ENCODE measurements at regions not wholly inside any gene's neighbourhood (a gene's known extent, or its start where the extent isn't known, plus 50 kb on each side); places are given as distances from the start of the nearest gene placed in this dataset.
A peak's percentile ranks its signal among the peaks of the same experiment; 100 is the strongest.

GRCh38 chr2:219908538-219908937, 281.1 kb downstream of the SLC4A3 start:
- no peak overlapping the region for H3K4me3 Mint-ChIP-seq
- H3K36me3 Mint-ChIP-seq, result no peaks in the 10 kb centered on the region
- H3K27ac Mint-ChIP-seq, result no peak overlapping the region
- no peaks in the 10 kb centered on the region for H3K4me1 Mint-ChIP-seq
- H3K9me3 Mint-ChIP-seq, result no peaks in the 10 kb centered on the region
- DNase-seq (ENCODE audit: low spot score in 2 of 2) (no peak), ATAC-seq (peak; percentile 23)

DNA sequence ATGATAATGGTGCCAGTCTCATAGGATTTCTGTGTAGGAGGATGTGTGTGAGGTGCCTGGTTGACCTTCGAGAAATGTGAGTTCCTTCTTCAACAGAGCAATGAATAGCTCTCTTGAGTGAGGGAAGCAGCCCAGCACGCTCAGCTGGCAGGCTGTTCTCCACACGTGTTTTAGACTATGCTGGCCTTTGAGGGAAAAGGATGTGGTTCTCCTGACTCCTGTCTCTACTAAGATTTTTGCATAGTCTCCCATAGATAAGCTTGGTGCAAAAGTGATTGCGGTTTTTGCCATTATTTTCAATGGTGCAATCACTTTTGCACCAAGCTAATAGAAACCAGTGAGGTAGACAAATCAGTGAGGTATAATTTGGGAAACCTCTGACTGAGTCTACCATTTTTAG, 284.1 kb downstream of the SLC4A3 start:
- Mint-ChIP-seq H3K36me3 (no peaks in the 10 kb centered on the region), H3K9me3 (no peaks in the 10 kb centered on the region), H3K27ac (no peak overlapping the region), H3K4me1 (no peaks in the 10 kb centered on the region), H3K4me3 (no peak overlapping the region)
- no peak for DNase-seq (ENCODE audit: low spot score in 2 of 2)
- no peak for ATAC-seq

DNA sequence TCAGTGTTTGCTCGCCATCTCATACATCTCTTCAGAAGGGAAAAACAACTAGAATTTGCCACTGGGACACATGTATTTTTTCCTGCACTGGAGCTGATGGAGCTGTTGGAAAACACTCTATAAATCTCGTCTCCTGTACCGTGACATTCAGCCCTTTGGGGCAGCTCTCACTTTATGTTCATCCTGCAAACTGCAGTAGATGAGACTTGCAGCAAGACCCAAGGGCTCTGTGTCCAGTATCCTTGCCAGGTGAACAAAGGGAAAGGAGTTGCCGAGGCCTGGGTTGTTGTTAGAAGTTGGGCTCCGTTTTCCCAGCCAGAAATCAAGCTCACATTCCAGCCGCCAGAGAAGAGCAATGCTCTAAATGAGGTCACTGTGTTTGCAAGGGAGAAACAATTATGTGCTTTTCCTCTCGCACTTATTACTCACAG, 285.1 kb downstream of the SLC4A3 start:
- H3K4me3 Mint-ChIP-seq, result no peak overlapping the region
- H3K9me3 Mint-ChIP-seq, result no peaks in the 10 kb centered on the region
- no peak for ATAC-seq
- H3K36me3 Mint-ChIP-seq, result no peaks in the 10 kb centered on the region
- H3K27ac Mint-ChIP-seq, result no peak overlapping the region
- no peaks in the 10 kb centered on the region for H3K4me1 Mint-ChIP-seq
- DNase-seq (ENCODE audit: low spot score in 2 of 2), result no peak

- H3K36me3 Mint-ChIP-seq, result no peaks in the 10 kb centered on the region
- no peak overlapping the region for H3K4me3 Mint-ChIP-seq
- H3K27ac Mint-ChIP-seq, result no peak overlapping the region
- H3K4me1 Mint-ChIP-seq, result no peaks in the 10 kb centered on the region
- no peaks in the 10 kb centered on the region for H3K9me3 Mint-ChIP-seq
- ATAC-seq (peak; percentile 8), DNase-seq (ENCODE audit: low spot score in 2 of 2) (no peak)
Observed at GRCh38 chr2:219914577-219914976, 287.1 kb downstream of the SLC4A3 start.

DNA sequence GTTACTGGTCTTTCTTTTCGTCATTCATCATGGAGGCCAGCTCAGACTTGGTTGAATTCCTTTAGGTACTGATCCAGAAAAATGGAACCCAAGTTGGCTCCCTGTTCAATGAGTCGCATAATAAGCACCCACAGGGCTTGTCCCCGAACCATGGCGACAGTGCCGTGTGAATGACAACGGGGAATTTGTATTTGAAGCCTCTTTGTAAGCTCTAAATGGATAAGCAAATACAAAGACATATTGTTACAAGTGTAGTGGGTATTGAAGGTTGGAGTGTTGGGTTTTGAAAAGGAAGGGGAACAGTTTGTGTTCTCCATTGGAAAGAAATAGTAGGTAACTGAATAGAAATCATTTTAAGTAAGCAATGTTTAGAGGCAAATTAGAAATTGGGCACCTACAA, 288.9 kb downstream of the SLC4A3 start:
- H3K4me3 Mint-ChIP-seq, result no peak overlapping the region
- no peaks in the 10 kb centered on the region for H3K4me1 Mint-ChIP-seq
- no peaks in the 10 kb centered on the region for H3K36me3 Mint-ChIP-seq
- DNase-seq (ENCODE audit: low spot score in 2 of 2) (no peak), ATAC-seq (no peak)
- no peak overlapping the region for H3K27ac Mint-ChIP-seq
- H3K9me3 Mint-ChIP-seq, result no peaks in the 10 kb centered on the region

DNA sequence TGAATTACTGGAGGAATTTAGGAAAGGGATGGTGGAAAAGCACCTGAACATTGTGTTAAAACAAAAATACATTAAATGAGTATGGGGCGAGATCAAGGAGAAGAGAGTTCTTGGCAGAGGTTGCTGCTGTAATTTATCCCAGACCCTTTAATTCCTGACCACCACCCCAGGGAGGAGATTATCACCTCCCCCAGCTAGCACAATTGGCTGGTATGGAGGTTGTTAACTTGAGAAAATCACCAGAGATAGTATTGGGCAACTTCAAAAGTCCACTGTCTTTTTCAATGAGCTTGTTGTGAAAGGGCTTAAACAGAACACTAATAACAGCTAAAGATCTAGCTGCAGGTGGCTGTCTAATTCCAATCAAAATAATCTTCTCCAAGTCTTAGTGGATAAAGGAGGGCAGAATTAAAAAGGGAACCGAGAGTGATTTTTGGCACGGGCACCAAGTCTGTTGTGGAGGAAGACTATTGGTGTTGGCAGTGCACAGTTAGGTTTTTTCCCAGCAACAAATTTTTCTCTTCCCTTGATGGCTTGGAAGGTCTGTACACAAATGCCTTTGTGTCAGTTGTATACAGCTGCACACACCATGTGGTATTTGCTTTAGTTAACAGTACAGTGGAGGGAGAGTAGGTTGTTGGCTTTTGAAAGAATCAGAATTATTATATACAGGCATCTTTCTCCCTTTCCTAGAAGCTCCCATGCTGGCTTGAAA, 289.5 kb downstream of the SLC4A3 start:
- DNase-seq (ENCODE audit: low spot score in 2 of 2) (no peak), ATAC-seq (no peak)
- Mint-ChIP-seq H3K9me3 (no peaks in the 10 kb centered on the region), H3K4me1 (no peaks in the 10 kb centered on the region), H3K36me3 (no peaks in the 10 kb centered on the region), H3K4me3 (no peak overlapping the region), H3K27ac (no peak overlapping the region)

DNA sequence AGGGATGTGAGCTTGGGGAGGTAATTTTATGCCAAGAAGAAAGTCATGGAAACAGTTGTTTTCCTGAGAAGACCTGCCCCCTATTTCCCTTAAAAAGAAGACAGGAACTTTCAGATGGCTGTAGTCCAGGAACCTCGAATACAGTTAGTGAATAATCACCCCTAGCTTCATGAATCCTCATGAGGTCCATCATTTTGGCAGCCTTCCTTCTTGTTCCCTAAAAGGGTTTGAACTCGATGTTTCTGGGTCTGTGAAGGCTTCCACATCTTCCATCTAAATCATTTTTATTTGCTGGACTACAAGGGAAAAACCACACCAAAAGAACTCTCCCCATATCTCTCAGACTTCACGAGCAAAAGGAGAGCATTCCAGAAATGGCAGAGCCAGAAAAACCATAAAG, 290.8 kb downstream of the SLC4A3 start:
- Mint-ChIP-seq H3K9me3 (no peaks in the 10 kb centered on the region), H3K4me3 (no peak overlapping the region), H3K27ac (no peak overlapping the region), H3K4me1 (no peaks in the 10 kb centered on the region), H3K36me3 (no peaks in the 10 kb centered on the region)
- no peak for DNase-seq (ENCODE audit: low spot score in 2 of 2)
- ATAC-seq, result no peak

- Mint-ChIP-seq H3K4me1 (no peaks in the 10 kb centered on the region), H3K9me3 (no peaks in the 10 kb centered on the region), H3K27ac (no peak overlapping the region), H3K4me3 (no peak overlapping the region), H3K36me3 (no peaks in the 10 kb centered on the region)
- DNase-seq (ENCODE audit: low spot score in 2 of 2), result no peak
- no peak for ATAC-seq
Observed at GRCh38 chr2:219918944-219919343, 291.5 kb downstream of the SLC4A3 start.

- no peaks in the 10 kb centered on the region for H3K4me1 Mint-ChIP-seq
- no peak overlapping the region for H3K4me3 Mint-ChIP-seq
- ATAC-seq (no peak), DNase-seq (ENCODE audit: low spot score in 2 of 2) (no peak)
- no peak overlapping the region for H3K27ac Mint-ChIP-seq
- H3K9me3 Mint-ChIP-seq, result no peaks in the 10 kb centered on the region
- no peaks in the 10 kb centered on the region for H3K36me3 Mint-ChIP-seq
Observed at GRCh38 chr2:219919506-219919905, 292.1 kb downstream of the SLC4A3 start.

GRCh38 chr2:219929835-219930234, 302.4 kb downstream of the SLC4A3 start:
- H3K9me3 Mint-ChIP-seq, result no peaks in the 10 kb centered on the region
- no peak overlapping the region for H3K27ac Mint-ChIP-seq
- no peak overlapping the region for H3K4me3 Mint-ChIP-seq
- no peaks in the 10 kb centered on the region for H3K4me1 Mint-ChIP-seq
- ATAC-seq (no peak), DNase-seq (ENCODE audit: low spot score in 2 of 2) (no peak)
- no peaks in the 10 kb centered on the region for H3K36me3 Mint-ChIP-seq

DNA sequence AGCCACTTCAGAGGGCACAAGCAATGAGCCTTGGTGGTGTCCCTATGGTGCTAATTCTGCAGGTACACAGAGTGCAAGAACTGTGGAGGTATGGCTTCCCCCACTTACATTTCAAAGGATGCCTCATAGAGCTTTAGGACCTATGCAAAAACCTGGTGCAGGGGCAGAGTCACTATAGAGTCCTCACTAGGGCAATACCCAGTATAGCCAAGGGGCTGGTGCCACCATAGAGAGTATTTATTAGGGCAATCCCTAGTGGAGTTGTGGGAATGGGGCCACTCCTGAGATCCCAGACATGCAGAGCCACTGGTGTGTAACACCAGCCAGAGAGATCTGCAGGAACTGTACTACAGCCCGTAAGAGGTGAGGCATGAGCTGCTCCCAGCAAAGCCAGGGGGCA, 312.2 kb downstream of the SLC4A3 start:
- H3K4me1 Mint-ChIP-seq, result no peaks in the 10 kb centered on the region
- H3K36me3 Mint-ChIP-seq, result no peaks in the 10 kb centered on the region
- H3K27ac Mint-ChIP-seq, result no peak overlapping the region
- ATAC-seq, result peak; percentile 40
- H3K4me3 Mint-ChIP-seq, result no peak overlapping the region
- H3K9me3 Mint-ChIP-seq, result peaks cover 3% of the 10 kb centered on the region
- no peak for DNase-seq (ENCODE audit: low spot score in 2 of 2)

DNA sequence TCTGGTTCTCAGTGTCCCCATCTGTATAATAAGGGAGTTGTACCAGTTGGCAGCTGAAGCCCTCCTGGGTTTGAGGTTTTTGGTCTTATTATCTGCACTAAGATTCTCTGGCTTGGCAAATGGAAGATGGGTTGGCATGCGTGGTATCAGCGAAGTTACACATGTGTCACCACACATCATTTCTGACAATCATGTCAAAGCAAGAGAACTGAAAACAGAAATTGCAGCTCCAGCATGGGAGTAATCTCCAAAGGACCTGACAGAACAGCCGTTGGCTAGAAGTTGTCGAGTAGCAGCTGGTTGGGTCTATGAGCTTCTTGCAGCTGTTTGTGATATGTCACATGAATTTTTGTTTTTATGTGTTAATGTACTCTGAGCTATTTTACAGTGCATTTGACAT, 317.4 kb downstream of the SLC4A3 start:
- no peaks in the 10 kb centered on the region for H3K36me3 Mint-ChIP-seq
- no peaks in the 10 kb centered on the region for H3K4me1 Mint-ChIP-seq
- H3K4me3 Mint-ChIP-seq, result no peak overlapping the region
- DNase-seq (ENCODE audit: low spot score in 2 of 2) (no peak), ATAC-seq (no peak)
- H3K27ac Mint-ChIP-seq, result no peak overlapping the region
- H3K9me3 Mint-ChIP-seq, result no peaks in the 10 kb centered on the region

DNA sequence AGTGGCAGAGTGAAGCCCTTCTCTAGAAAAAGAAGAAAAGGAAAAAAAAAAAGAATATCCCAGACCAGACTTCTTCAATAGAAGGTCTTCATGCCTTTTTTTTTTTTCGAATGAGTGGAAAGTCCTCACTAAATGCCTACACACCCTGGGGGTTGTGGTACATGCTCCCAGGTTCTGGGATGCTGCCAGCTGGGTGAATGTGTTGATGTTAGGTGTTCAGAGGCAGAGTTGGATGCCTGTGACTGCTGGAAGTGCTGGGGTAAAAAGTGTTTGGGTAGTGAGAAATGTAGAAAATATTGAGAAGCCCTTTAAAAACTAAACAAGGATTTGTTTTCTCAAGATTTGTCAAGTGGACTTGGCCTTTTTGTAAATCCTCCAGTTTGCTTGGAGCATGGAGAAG, 318.6 kb downstream of the SLC4A3 start:
- DNase-seq (ENCODE audit: low spot score in 2 of 2), result no peak
- ATAC-seq, result no peak
- H3K27ac Mint-ChIP-seq, result no peak overlapping the region
- H3K4me1 Mint-ChIP-seq, result no peaks in the 10 kb centered on the region
- H3K36me3 Mint-ChIP-seq, result no peaks in the 10 kb centered on the region
- H3K4me3 Mint-ChIP-seq, result no peak overlapping the region
- no peaks in the 10 kb centered on the region for H3K9me3 Mint-ChIP-seq

DNA sequence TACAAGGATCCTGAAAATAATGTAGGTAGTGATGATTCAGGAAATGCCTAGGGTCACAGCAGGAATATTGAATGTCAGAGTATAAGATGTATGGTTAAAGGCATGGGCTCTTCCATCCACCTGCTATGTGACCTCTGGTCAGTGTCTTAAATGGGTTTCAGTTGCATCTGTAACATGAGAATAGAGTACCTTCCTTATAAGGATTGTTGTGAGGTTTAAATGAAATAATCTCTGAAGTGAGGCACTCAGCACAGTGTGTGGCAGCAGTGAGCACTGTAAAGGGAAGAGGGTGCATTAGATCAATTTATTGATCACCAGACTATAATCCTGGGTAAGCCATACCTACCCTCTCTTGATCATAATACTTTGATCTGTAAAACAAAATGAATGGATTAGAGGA, 319.1 kb downstream of the SLC4A3 start:
- DNase-seq (ENCODE audit: low spot score in 2 of 2) (no peak), ATAC-seq (no peak)
- Mint-ChIP-seq H3K9me3 (no peaks in the 10 kb centered on the region), H3K27ac (no peak overlapping the region), H3K4me3 (no peak overlapping the region), H3K4me1 (no peaks in the 10 kb centered on the region), H3K36me3 (no peaks in the 10 kb centered on the region)

DNA sequence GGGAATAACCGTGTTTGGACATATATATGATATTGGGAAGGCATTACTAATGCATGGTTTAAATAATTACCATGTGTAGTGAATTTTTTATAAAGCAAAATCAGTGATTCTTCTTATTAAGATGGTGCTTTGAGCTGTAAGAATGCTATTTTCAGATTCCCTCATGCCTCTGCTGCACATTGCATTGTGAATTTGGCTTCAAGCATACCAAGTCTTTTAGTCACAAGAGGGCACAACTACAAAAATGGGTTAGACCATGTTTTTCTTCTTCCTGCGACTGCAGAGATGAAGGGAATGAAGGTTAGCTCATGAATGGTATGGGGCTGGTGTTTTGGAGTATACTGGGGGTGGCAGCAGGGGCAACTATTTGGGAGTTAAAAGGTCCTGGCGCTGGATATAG, 320.1 kb downstream of the SLC4A3 start:
- no peaks in the 10 kb centered on the region for H3K36me3 Mint-ChIP-seq
- no peaks in the 10 kb centered on the region for H3K4me1 Mint-ChIP-seq
- no peaks in the 10 kb centered on the region for H3K9me3 Mint-ChIP-seq
- no peak overlapping the region for H3K27ac Mint-ChIP-seq
- DNase-seq (ENCODE audit: low spot score in 2 of 2) (no peak), ATAC-seq (no peak)
- no peak overlapping the region for H3K4me3 Mint-ChIP-seq

- Mint-ChIP-seq H3K36me3 (no peaks in the 10 kb centered on the region), H3K27ac (no peak overlapping the region), H3K9me3 (no peaks in the 10 kb centered on the region), H3K4me3 (no peak overlapping the region), H3K4me1 (no peaks in the 10 kb centered on the region)
- DNase-seq (ENCODE audit: low spot score in 2 of 2) (no peak), ATAC-seq (no peak)
Observed at GRCh38 chr2:219949053-219949452, 321.6 kb downstream of the SLC4A3 start.

GRCh38 chr2:219951099-219951498, 323.7 kb downstream of the SLC4A3 start:
- H3K9me3 Mint-ChIP-seq, result no peaks in the 10 kb centered on the region
- DNase-seq (ENCODE audit: low spot score in 2 of 2), result no peak

More at GRCh38 chr2:219951099-219951498, 323.7 kb downstream of the SLC4A3 start:
- Mint-ChIP-seq H3K36me3 (no peaks in the 10 kb centered on the region), H3K27ac (no peak overlapping the region), H3K4me1 (no peaks in the 10 kb centered on the region), H3K4me3 (no peak overlapping the region)
- ATAC-seq, result no peak

All from stimulated activated effector memory CD8-positive, alpha-beta T cell treated with anti-CD3 and anti-CD28 coated beads, Interleukin-12 subunit alpha, Interleukin-12 subunit beta, amount 100 ng/mL, for 72 hours (primary cell).